ENCODE measurements at regions not wholly inside any gene's neighbourhood (a gene's known extent, or its start where the extent isn't known, plus 50 kb on each side); places are given as distances from the start of the nearest gene placed in this dataset.

DNA sequence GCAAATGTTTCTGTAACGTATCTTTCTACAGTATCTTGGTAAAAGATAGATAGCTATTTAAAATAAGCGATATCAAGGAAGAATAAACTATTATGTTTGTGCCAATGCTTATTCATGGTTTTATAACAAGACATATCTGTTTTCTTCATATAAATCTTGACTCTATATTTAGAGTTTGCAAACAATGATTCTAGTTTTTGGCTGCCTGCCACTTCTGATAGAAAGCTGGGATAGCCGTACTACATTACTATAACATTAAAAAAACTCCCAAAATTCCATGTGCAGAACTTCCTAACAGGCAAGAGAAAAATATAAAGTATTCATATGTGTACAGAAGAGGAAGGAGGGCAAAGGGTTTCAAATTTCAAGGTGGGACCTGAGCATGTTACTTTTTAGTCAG is 985.0 kb downstream of the BCL11A start:
- TF ChIP-seq ZFP30 (CRISPR knock-in tag; IDR thresholded peaks at IDR 0.05) = no peak
- no peak for TF ChIP-seq ZFP3 (CRISPR knock-in tag; IDR thresholded peaks at IDR 0.05)
- TF ChIP-seq TCF4 (CRISPR knock-in tag; IDR thresholded peaks at IDR 0.05; ENCODE audit: borderline replicate concordance) = no peak
